Smooth muscle cell (in vitro differentiated cells): ENCODE measurements at regions not wholly inside any gene's neighbourhood (a gene's known extent, or its start where the extent isn't known, plus 50 kb on each side); places are given as distances from the start of the nearest gene placed in this dataset.

Experiments
- DNase-seq: peaks from one replicate; lab custom pipeline; 2025; ENCODE audit not compliant: unreplicated experiment; lab: John Stamatoyannopoulos, UW
- H2AFZ ChIP-seq: fragments of 200-600 bp; sonication (generic); 2 replicates; pipeline ENCODE4 v1.6.0; 2016; ENCODE audit warnings: antibody characterized with exemption, low read depth, mild to moderate bottlenecking
- H3F3A ChIP-seq: fragments of 200-600 bp; sonication (generic); 2 replicates; pipeline ENCODE4 v1.6.0; 2017; ENCODE audit warnings: antibody characterized with exemption, low read depth
- H3K27ac ChIP-seq: fragments of 200-600 bp; sonication (generic); 2 replicates; pipeline ENCODE4 v1.5.1; 2016; ENCODE audit warnings: low read depth, mild to moderate bottlenecking
- H3K27me3 ChIP-seq: fragments of 200-600 bp; sonication (generic); 2 replicates; pipeline ENCODE4 v1.6.1; 2016; ENCODE audit warnings: low read depth, mild to moderate bottlenecking
- H3K36me3 ChIP-seq: fragments of 200-600 bp; sonication (generic); 2 replicates; pipeline ENCODE4 v1.5.1; 2016; ENCODE audit warnings: low read depth
- H3K4me1 ChIP-seq: fragments of 200-600 bp; sonication (generic); 2 replicates; pipeline ENCODE4 v1.5.1; 2016; ENCODE audit warnings: low read depth
- H3K4me2 ChIP-seq: fragments of 200-600 bp; sonication (generic); 2 replicates; pipeline ENCODE4 v1.6.0; 2016; ENCODE audit warnings: mild to moderate bottlenecking
- H3K4me3 ChIP-seq: fragments of 200-600 bp; sonication (generic); 2 replicates; pipeline ENCODE4 v1.5.1; 2016; ENCODE audit warnings: mild to moderate bottlenecking
- H3K79me2 ChIP-seq: fragments of 200-600 bp; sonication (generic); 2 replicates; pipeline ENCODE4 v1.6.0; 2016; ENCODE audit warnings: low read depth, mild to moderate bottlenecking
- H3K9ac ChIP-seq: fragments of 200-600 bp; sonication (generic); 2 replicates; pipeline ENCODE4 v1.6.0; 2016; ENCODE audit warnings: low read depth
- H3K9me3 ChIP-seq: fragments of 200-600 bp; sonication (generic); replicated peaks from 2 replicates; pipeline ENCODE4 v1.5.1; 2016; ENCODE audit warnings: low read depth
- H4K20me1 ChIP-seq: fragments of 200-600 bp; sonication (generic); 2 replicates; pipeline ENCODE4 v1.6.0; 2016; ENCODE audit warnings: low read depth
- CTCF ChIP-seq: fragments of 200-600 bp; sonication (generic); IDR thresholded peaks from 2 replicates; pipeline ENCODE4 v1.5.1; 2017; ENCODE audit warnings: borderline replicate concordance, mild to moderate bottlenecking, antibody characterized with exemption; ENCODE audit not compliant: insufficient read depth, poor library complexity, severe bottlenecking
- WGBS: methylation state at CpG from one replicate; pipeline ENCODE4 v1.1.7; 2016; ENCODE audit warnings: low lambda C conversion rate; 5-methylcytosine and 5-hydroxymethylcytosine counted together

DNA sequence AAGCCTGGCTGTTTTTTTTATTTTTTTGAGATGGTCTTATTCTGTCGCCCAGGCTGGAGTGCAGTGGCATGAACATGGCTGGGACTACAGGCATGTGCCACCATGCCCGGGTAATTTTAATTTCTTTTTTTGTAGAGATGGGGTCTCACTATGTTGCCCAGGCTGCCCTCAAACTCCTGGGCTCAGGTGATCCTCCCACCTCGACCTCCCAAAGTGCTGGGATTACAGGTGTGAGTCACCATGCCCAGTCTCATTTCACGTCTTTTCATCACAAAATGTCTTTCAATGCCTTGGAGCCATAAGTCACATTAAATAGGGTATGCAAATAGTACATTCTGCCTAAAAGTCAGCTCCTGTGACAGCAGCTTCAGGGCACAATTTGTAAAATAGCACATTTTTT lies 52.8 kb downstream of the SOX2 start:
- TF ChIP-seq CTCF: no peak
- Histone ChIP-seq H3K4me2 (no peak overlapping the region), H3K9me3 (no peaks in the 10 kb centered on the region), H3K9ac (no peak overlapping the region), H3K27ac (no peak overlapping the region), H3K4me1 (no peaks in the 10 kb centered on the region), H3K4me3 (no peak overlapping the region), H3F3A (no peaks in the 10 kb centered on the region), H2AFZ (no peak overlapping the region), H4K20me1 (no peaks in the 10 kb centered on the region), H3K79me2 (no peaks in the 10 kb centered on the region), H3K27me3 (peaks cover 10% of the 10 kb centered on the region), H3K36me3 (no peaks in the 10 kb centered on the region)
- WGBS: 88% methylated on average over 4 of the region's 4 CpGs
- no peak for DNase-seq

DNA sequence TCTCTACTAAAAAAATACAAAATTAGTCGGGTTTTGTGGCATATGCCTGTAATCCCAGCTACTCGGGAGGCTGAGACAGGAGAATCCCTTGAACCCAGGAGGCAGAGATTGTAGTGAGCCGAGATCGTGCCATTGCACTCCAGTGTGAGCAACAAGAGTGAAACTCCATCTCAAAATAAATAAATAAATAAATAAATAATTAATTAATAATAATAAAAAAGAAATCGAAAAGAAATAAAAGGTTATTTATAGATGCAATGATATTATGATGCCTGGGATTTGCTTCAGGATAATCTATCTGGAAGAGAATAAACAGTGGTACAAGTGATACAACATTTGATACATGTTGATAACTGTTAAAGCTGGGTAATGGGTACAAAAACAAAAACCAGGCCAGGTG lies 58.6 kb downstream of the SOX2 start:
- Histone ChIP-seq H3F3A (no peaks in the 10 kb centered on the region), H3K9ac (no peak overlapping the region), H3K79me2 (no peaks in the 10 kb centered on the region), H3K27ac (no peak overlapping the region), H4K20me1 (no peaks in the 10 kb centered on the region), H3K9me3 (no peaks in the 10 kb centered on the region), H3K4me1 (no peaks in the 10 kb centered on the region), H2AFZ (no peak overlapping the region), H3K4me2 (no peak overlapping the region), H3K27me3 (peaks cover 10% of the 10 kb centered on the region), H3K36me3 (no peaks in the 10 kb centered on the region), H3K4me3 (no peak overlapping the region)
- 91% methylated on average over 5 of the region's 5 CpGs for WGBS
- TF ChIP-seq CTCF: no peak
- no peak for DNase-seq

DNA sequence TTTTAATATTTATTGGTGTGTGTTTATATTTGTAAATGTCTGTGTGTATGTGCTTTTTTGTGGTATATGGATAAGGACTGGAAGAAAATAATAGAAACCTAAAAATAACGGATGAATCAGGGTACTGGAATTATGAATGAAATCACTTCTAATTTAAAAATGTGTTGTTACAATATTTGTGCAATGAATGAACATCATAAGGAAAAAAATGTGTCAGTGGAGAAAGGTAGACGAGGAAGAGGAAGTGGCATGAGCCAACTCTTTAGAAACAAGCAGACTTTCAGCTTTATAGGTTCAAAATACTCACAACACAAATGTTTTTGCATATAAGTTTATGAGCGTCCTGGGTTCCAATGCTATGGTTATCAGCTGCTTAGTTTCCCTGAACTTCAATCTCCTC lies 59.4 kb downstream of the SOX2 start:
- H3K4me2 ChIP-seq: no peak overlapping the region
- peaks cover 10% of the 10 kb centered on the region for H3K27me3 ChIP-seq
- TF ChIP-seq CTCF: no peak
- H3K9me3 ChIP-seq: no peaks in the 10 kb centered on the region
- no peak overlapping the region for H3K9ac ChIP-seq
- H3K79me2 ChIP-seq: no peaks in the 10 kb centered on the region
- no peaks in the 10 kb centered on the region for H3F3A ChIP-seq
- DNase-seq: no peak
- H2AFZ ChIP-seq: no peak overlapping the region
- 87% methylated on average over 3 of the region's 3 CpGs for WGBS
- no peaks in the 10 kb centered on the region for H3K36me3 ChIP-seq
- H3K4me1 ChIP-seq: no peaks in the 10 kb centered on the region
- no peaks in the 10 kb centered on the region for H4K20me1 ChIP-seq
- no peak overlapping the region for H3K27ac ChIP-seq
- no peak overlapping the region for H3K4me3 ChIP-seq

DNA sequence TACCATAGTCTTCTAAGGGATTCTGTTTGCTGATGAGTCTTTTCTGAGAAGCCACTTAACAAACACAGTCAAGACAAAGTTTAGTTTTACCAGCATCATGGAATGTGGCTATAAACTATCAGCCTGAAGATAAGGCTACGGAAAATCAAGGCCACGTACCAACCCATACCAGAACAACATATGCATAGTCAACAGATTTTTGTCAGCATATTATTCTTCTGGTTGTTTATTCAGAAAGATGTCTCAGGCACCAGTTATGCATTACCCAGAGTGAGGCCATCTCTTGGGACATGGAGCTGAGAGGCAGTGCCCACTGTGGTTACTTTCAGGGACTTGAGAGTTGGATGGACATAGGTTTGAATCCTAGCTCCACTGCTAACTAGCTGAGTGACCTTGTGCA lies 60.4 kb downstream of the SOX2 start:
- peaks cover 10% of the 10 kb centered on the region for H3K27me3 ChIP-seq
- no peaks in the 10 kb centered on the region for H3K79me2 ChIP-seq
- no peak overlapping the region for H3K4me2 ChIP-seq
- no peaks in the 10 kb centered on the region for H3K4me1 ChIP-seq
- H3K27ac ChIP-seq: no peak overlapping the region
- H3K4me3 ChIP-seq: no peak overlapping the region
- no peak overlapping the region for H2AFZ ChIP-seq
- H3K9ac ChIP-seq: no peak overlapping the region
- no peaks in the 10 kb centered on the region for H3F3A ChIP-seq
- DNase-seq: no peak
- no peaks in the 10 kb centered on the region for H4K20me1 ChIP-seq
- no peaks in the 10 kb centered on the region for H3K9me3 ChIP-seq
- no peaks in the 10 kb centered on the region for H3K36me3 ChIP-seq
- 39% methylated on average over 2 of the region's 2 CpGs for WGBS
- TF ChIP-seq CTCF: no peak
